HFFc6 (cell line): ENCODE measurements at regions not wholly inside any gene's neighbourhood (a gene's known extent, or its start where the extent isn't known, plus 50 kb on each side); places are given as distances from the start of the nearest gene placed in this dataset.

Experiments used
- DNase-seq: peaks from one replicate; pipeline ENCODE4 v3.0.0-alpha.2; 2018
- H3K27ac Mint-ChIP-seq: 2 replicates; pipeline ENCODE4 v1.8.0; 2020; ENCODE audit warnings: mild to moderate bottlenecking, mixed read lengths
- H3K27me3 Mint-ChIP-seq: 2 replicates; pipeline ENCODE4 v1.8.0; 2021; ENCODE audit warnings: mild to moderate bottlenecking, moderate library complexity, mixed read lengths; ENCODE audit not compliant: insufficient read depth
- H3K36me3 Mint-ChIP-seq: 2 replicates; pipeline ENCODE4 v1.8.0; 2021; ENCODE audit warnings: low read depth, mixed read lengths
- H3K4me1 Mint-ChIP-seq: 2 replicates; pipeline ENCODE4 v1.8.0; 2020; ENCODE audit warnings: low read depth, mixed read lengths
- H3K4me3 Mint-ChIP-seq: 2 replicates; pipeline ENCODE4 v1.8.0; 2020; ENCODE audit warnings: mild to moderate bottlenecking, moderate library complexity, mixed read lengths
- H3K9me3 Mint-ChIP-seq: 2 replicates; pipeline ENCODE4 v1.8.0; 2020; ENCODE audit warnings: mild to moderate bottlenecking, mixed read lengths
- CTCF ChIP-seq: fragments of 200-600 bp; sonication (generic); IDR thresholded peaks from 2 replicates; pipeline ENCODE4 v1.5.0; 2021; ENCODE audit warnings: antibody characterized with exemption, mild to moderate bottlenecking

GRCh38 chr2:196291426-196291825, 120.0 kb upstream of the STK17B start:
- no peaks in the 10 kb centered on the region; the same call in 1 of the 2 replicates for H3K27me3 Mint-ChIP-seq
- H3K9me3 Mint-ChIP-seq: no peaks in the 10 kb centered on the region
- H3K36me3 Mint-ChIP-seq: peaks cover 14% of the 10 kb centered on the region; the same call in 1 of the 2 replicates
- no peak overlapping the region for H3K4me3 Mint-ChIP-seq
- TF ChIP-seq CTCF: no peak
- H3K4me1 Mint-ChIP-seq: peaks cover 34% of the 10 kb centered on the region
- no peak overlapping the region for H3K27ac Mint-ChIP-seq
- DNase-seq: no peak

GRCh38 chr2:196291873-196292800, 120.8 kb upstream of the STK17B start:
- no peak for TF ChIP-seq CTCF
- peaks cover 14% of the 10 kb centered on the region; the same call in 1 of the 2 replicates for H3K36me3 Mint-ChIP-seq
- no peak overlapping the region for H3K27ac Mint-ChIP-seq

DNA sequence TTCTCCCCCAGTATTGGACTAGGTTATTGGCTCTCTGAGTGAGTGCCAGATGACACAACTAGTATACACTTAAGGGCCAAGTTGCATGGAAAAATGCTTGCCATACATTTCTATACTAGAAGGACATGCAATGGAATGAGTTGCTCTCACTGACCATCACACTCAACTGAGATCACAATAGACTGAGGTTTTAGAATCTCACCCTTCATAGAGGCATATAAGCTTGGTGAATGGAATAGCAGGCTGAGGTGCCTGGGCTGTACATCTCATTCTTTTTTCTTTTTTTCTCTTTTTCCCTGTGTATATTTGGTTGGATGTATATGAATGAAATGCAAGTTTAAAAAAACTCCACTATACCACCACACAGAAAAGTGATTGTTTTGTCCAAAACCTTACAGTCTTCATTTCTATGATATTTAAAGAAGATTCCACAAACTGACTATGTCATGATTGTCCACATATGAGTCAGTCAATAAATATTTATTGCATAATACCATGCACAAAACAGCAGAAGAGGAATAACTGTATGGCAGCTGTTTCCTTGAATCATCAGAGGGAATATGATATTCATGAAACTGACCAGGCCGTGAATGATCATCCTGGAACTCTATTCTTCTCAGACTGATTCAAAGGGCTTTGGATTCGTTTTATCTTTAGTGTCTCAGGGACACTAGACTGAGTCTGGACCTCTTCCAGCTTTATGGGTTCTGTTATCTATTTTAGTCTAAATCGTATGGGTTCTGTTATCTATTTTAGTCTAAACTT, 122.6 kb upstream of the STK17B start:
- Mint-ChIP-seq H3K36me3 (peaks cover 14% of the 10 kb centered on the region; the same call in 1 of the 2 replicates), H3K27ac (peak overlapping the region; percentile 81), H3K4me1 (peaks cover 34% of the 10 kb centered on the region), H3K4me3 (peak overlapping the region; percentile 61), H3K9me3 (no peaks in the 10 kb centered on the region), H3K27me3 (no peaks in the 10 kb centered on the region; the same call in 1 of the 2 replicates)
- peak; percentile 89 for DNase-seq
- no peak for TF ChIP-seq CTCF

More at GRCh38 chr2:196291873-196292800, 120.8 kb upstream of the STK17B start:
- Mint-ChIP-seq H3K27me3 (no peaks in the 10 kb centered on the region; the same call in 1 of the 2 replicates), H3K4me3 (no peak overlapping the region), H3K9me3 (no peaks in the 10 kb centered on the region), H3K4me1 (peaks cover 34% of the 10 kb centered on the region)
- DNase-seq: no peak

DNA sequence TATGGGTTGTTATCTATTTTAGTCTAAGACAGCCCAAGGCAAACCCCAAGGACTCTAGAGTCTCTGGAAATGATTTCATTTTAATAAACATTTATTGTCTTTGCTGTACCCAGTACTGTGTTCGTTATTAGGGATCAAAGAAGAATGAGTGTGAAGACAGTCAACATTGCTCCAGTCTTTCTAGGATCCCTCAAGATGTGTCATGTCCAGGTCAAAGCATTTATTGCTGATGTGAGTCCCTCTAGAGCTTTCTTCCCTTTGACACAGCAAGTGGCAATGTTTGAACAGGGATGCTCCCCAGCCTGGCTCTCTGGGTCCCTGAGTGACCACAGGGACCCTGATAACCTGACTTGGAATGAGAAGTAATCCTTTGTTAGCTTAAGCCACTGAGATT, 123.1 kb upstream of the STK17B start:
- no peak for TF ChIP-seq CTCF
- Mint-ChIP-seq H3K27me3 (no peaks in the 10 kb centered on the region; the same call in 1 of the 2 replicates), H3K4me1 (peaks cover 34% of the 10 kb centered on the region), H3K36me3 (peaks cover 14% of the 10 kb centered on the region; the same call in 1 of the 2 replicates), H3K27ac (peak overlapping the region; percentile 81), H3K9me3 (no peaks in the 10 kb centered on the region), H3K4me3 (peak overlapping the region; percentile 61)
- peak; percentile 37 for DNase-seq

DNA sequence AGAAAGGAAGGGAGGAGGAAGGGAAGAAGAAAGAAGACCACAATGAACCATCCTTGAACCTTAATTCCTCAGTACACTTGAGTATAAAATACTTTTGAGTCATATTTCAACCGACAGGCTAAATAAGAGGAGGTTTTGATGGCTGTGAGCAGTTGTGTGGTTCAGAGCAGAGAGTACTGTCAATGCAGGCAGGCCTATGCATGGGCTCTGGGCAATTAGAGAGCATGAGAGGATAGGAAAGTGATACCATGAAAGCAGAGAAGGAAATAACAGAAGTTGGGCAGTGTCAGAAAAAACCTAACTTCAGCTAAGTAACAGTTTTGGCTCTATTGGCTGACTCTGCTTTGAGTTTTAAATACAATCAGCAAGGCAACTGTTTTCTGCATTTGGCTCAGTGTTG, 123.6 kb upstream of the STK17B start:
- no peak for DNase-seq
- H3K4me3 Mint-ChIP-seq: peak overlapping the region; percentile 61
- H3K27me3 Mint-ChIP-seq: no peaks in the 10 kb centered on the region; the same call in 1 of the 2 replicates
- H3K9me3 Mint-ChIP-seq: no peaks in the 10 kb centered on the region
- H3K27ac Mint-ChIP-seq: peak overlapping the region; percentile 81
- TF ChIP-seq CTCF: no peak
- H3K4me1 Mint-ChIP-seq: peaks cover 34% of the 10 kb centered on the region
- peaks cover 14% of the 10 kb centered on the region; the same call in 1 of the 2 replicates for H3K36me3 Mint-ChIP-seq
